SK-N-MC (cell line): ENCODE measurements at regions not wholly inside any gene's neighbourhood (a gene's known extent, or its start where the extent isn't known, plus 50 kb on each side); places are given as distances from the start of the nearest gene placed in this dataset.

Experiments
- DNase-seq: peaks from one replicate; pipeline ENCODE4 v3.0.0-alpha.2; 2011; ENCODE audit warnings: low read depth, low spot score
- H3K27ac ChIP-seq: fragments of 200-600 bp; sonication (generic); 2 replicates; pipeline ENCODE4 v1.5.1; 2016; ENCODE audit warnings: mixed run types
- H3K36me3 ChIP-seq: fragments of 200-600 bp; sonication (generic); 2 replicates; pipeline ENCODE4 v1.6.1; 2017; ENCODE audit warnings: antibody characterized with exemption, low read length, mixed read lengths; ENCODE audit not compliant: insufficient read depth
- H3K4me3 ChIP-seq: fragments of 200-600 bp; sonication (generic); 2 replicates; pipeline ENCODE4 v1.5.1; 2016
- H3K9ac ChIP-seq: fragments of 200-600 bp; sonication (generic); 2 replicates; pipeline ENCODE4 v1.8.0; 2017; ENCODE audit warnings: mixed run types, mixed read lengths; ENCODE audit not compliant: insufficient read length
- H3K9me3 ChIP-seq: fragments of 200-600 bp; sonication (generic); 2 replicates; pipeline ENCODE4 v1.6.1; 2017; ENCODE audit warnings: low read depth, mild to moderate bottlenecking, antibody characterized with exemption, low read length, moderate library complexity, mixed read lengths
- EZH2 ChIP-seq: fragments of 200-600 bp; sonication (generic); IDR thresholded peaks from one replicate; pipeline ENCODE4 v1.6.1; 2017; ENCODE audit warnings: antibody characterized with exemption
- FOXP2 ChIP-seq: optimal IDR thresholded peaks from 2 replicates; pipeline ENCODE3; 2011; ENCODE audit warnings: mild to moderate bottlenecking, moderate library complexity; ENCODE audit not compliant: insufficient read depth; ENCODE audit errors: extremely low read length, control extremely low read depth
- POLR2AphosphoS5 ChIP-seq: IDR thresholded peaks from 2 replicates; pipeline ENCODE4 v1.6.1; 2012; ENCODE audit warnings: mild to moderate bottlenecking, low read depth, low read length, borderline replicate concordance

- H3K9me3 ChIP-seq = no peaks in the 10 kb centered on the region
- no peak overlapping the region for H3K4me3 ChIP-seq
- TF ChIP-seq POLR2AphosphoS5 (no peak), FOXP2 (no peak), EZH2 (no peak)
- H3K27ac ChIP-seq = no peak overlapping the region
- H3K9ac ChIP-seq = no peak overlapping the region
- DNase-seq = no peak
- H3K36me3 ChIP-seq = no peaks in the 10 kb centered on the region
Measured at GRCh38 chr15:37485056-37485455, 384.7 kb upstream of the MEIS2 start.

GRCh38 chr15:37490707-37491106, 390.4 kb upstream of the MEIS2 start:
- Histone ChIP-seq H3K36me3 (no peaks in the 10 kb centered on the region), H3K9ac (no peak overlapping the region), H3K9me3 (no peaks in the 10 kb centered on the region), H3K27ac (no peak overlapping the region), H3K4me3 (no peak overlapping the region)
- no peak for TF ChIP-seq POLR2AphosphoS5
- no peak for TF ChIP-seq FOXP2
- no peak for TF ChIP-seq EZH2
- DNase-seq = no peak

DNA sequence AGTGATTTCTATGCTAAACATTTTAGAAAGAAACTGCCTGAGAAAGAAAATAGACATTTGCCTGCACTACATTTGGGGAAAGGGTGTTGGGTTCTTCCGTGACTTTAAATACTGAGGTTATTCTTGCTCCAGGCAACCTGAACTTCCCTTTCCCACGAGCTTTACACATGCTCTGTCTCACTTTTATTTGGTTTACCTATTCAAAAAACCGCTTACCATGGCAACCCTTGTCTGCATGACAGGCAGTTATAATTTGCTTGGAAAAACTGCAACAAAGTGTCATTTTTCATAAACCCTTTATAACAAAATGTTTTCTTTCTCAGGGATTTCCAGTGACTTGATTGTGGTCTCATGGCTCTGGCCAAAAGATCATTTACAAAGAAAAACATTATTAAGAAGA, 416.3 kb upstream of the MEIS2 start:
- no peak for DNase-seq
- TF ChIP-seq EZH2 (no peak), FOXP2 (no peak), POLR2AphosphoS5 (no peak)
- Histone ChIP-seq H3K4me3 (no peak overlapping the region), H3K9me3 (no peaks in the 10 kb centered on the region), H3K27ac (no peak overlapping the region), H3K9ac (no peak overlapping the region), H3K36me3 (no peaks in the 10 kb centered on the region)

DNA sequence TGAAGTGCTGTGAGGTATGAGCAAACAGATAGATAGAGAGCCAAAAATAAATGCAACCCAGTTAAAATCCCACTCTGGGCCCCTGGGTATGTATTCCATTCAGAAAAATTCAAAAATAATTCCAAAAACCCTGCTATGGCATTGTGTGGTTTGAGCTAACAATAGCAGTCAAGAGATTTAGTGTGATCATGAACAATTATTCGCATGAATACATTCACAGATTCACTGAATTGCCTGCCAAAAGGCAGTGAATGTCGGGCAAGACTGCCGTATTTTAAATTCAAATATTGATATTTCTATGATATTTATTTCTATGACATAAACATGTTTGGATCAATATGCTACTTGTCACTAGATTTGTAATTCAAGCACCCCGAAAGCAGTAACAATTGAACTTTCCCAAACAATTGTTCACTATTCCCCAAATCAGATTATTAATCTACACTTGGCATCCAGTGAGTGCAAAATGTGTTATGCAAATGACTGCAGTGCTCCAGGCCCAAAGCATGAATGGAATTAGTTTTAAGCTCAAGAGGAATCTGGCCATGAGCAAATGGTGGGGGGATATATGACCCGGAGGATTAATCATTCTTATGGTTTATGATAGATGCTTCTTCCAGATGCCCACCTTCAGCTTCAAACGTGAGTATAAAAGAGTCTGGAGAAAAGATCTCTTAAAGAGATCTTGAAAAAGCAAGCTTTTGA, 417.0 kb upstream of the MEIS2 start:
- DNase-seq = no peak
- H3K4me3 ChIP-seq = no peak overlapping the region
- no peak overlapping the region for H3K9ac ChIP-seq
- no peaks in the 10 kb centered on the region for H3K36me3 ChIP-seq
- H3K9me3 ChIP-seq = no peaks in the 10 kb centered on the region
- H3K27ac ChIP-seq = no peak overlapping the region
- TF ChIP-seq POLR2AphosphoS5 (no peak), EZH2 (no peak), FOXP2 (no peak)

DNA sequence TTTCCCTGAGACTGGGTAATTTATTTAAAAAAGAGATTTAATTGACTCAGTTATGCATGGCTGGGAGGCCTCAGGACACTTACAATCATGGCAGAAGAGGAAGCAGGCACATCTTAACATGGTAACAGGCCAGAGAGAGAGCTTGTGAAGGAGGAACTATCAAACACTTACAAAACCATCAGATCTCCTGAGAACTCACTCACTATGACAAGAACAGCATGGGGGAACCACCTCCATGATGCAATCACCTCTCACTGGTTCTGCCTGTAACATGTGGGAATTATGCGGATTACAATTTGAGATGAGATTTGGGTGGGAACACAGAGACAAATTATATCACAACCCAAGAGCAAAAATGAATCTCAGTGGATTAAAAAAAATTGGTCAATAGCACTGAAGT, 416.0 kb upstream of the TMCO5A start:
- no peaks in the 10 kb centered on the region for H3K9me3 ChIP-seq
- no peak overlapping the region for H3K9ac ChIP-seq
- TF ChIP-seq POLR2AphosphoS5 = no peak
- TF ChIP-seq EZH2 = no peak
- no peak for TF ChIP-seq FOXP2

GRCh38 chr15:37520026-37520425, 414.4 kb upstream of the TMCO5A start:
- Histone ChIP-seq H3K9me3 (no peaks in the 10 kb centered on the region), H3K4me3 (no peak overlapping the region), H3K36me3 (no peaks in the 10 kb centered on the region), H3K9ac (no peak overlapping the region), H3K27ac (no peak overlapping the region)
- no peak for DNase-seq
- TF ChIP-seq POLR2AphosphoS5 (no peak), EZH2 (no peak), FOXP2 (no peak)

More for the DNA sequence above, 416.0 kb upstream of the TMCO5A start:
- Histone ChIP-seq H3K36me3 (no peaks in the 10 kb centered on the region), H3K4me3 (no peak overlapping the region), H3K27ac (no peak overlapping the region)
- no peak for DNase-seq

GRCh38 chr15:37520882-37521281, 413.6 kb upstream of the TMCO5A start:
- no peaks in the 10 kb centered on the region for H3K36me3 ChIP-seq
- no peak overlapping the region for H3K27ac ChIP-seq
- H3K9me3 ChIP-seq = no peaks in the 10 kb centered on the region
- DNase-seq = no peak
- H3K4me3 ChIP-seq = no peak overlapping the region
- H3K9ac ChIP-seq = no peak overlapping the region
- TF ChIP-seq FOXP2 = no peak
- TF ChIP-seq EZH2 = no peak
- no peak for TF ChIP-seq POLR2AphosphoS5

DNA sequence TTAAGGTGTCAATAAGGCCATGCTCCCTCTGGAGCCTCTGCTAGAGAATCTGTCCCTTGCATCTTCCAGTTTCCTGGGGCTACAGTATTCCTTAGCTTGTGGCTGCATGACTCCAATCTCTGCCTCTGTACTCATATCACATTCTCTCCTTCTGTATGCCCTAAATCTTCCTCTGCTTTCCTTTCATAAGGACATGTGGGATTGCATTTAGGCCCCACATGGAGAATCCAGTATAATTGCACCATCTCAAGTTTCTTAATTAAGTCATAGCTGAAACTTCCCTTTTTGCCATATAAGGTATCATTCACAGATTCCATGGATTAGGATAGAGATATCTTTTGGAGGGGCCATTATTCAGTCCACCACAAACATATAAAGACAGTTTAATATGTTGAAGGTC, 409.8 kb upstream of the TMCO5A start:
- no peak overlapping the region for H3K27ac ChIP-seq
- H3K9ac ChIP-seq = no peak overlapping the region
- H3K36me3 ChIP-seq = no peaks in the 10 kb centered on the region
- TF ChIP-seq FOXP2 (no peak), POLR2AphosphoS5 (no peak), EZH2 (no peak)
- H3K9me3 ChIP-seq = no peaks in the 10 kb centered on the region
- H3K4me3 ChIP-seq = no peak overlapping the region
- DNase-seq = no peak

DNA sequence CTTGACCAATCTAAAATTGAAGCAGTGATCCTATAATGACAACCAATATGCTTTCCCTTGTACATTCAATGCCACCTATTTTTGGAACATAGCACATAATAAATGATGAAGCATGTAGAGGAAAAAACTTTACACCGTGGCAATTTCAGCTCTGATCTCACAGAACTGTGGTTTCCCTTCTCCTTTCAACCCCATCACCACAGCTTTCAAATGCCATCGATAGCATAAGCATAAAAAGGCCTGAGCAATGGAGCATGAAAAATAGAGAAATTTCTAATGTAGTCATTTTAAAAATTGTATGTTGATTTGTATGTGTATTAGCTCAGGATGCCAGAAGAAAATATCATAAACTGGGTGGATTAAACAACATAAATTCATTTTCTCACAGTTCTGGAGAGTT, 406.0 kb upstream of the TMCO5A start:
- Histone ChIP-seq H3K9ac (no peak overlapping the region), H3K36me3 (no peaks in the 10 kb centered on the region), H3K4me3 (no peak overlapping the region), H3K27ac (no peak overlapping the region), H3K9me3 (no peaks in the 10 kb centered on the region)
- no peak for TF ChIP-seq EZH2
- no peak for TF ChIP-seq POLR2AphosphoS5
- no peak for TF ChIP-seq FOXP2
- no peak for DNase-seq
